HEK293T (cell line): ENCODE measurements at regions not wholly inside any gene's neighbourhood (a gene's known extent, or its start where the extent isn't known, plus 50 kb on each side); places are given as distances from the start of the nearest gene placed in this dataset.

Source experiments
- ARNT ChIP-seq: fragments of 450-650 bp; IDR thresholded peaks from 2 replicates; pipeline ENCODE4 v1.6.1; 2017; ENCODE audit warnings: mild to moderate bottlenecking
- BHLHE40 ChIP-seq: fragments of 450-650 bp; IDR thresholded peaks from 2 replicates; pipeline ENCODE4 v1.6.1; 2016; ENCODE audit warnings: mild to moderate bottlenecking, moderate library complexity, borderline replicate concordance
- ELF4 ChIP-seq: fragments of 450-650 bp; IDR thresholded peaks from 2 replicates; pipeline ENCODE4 v1.6.1; 2017; ENCODE audit warnings: antibody characterized with exemption
- FOXA1 ChIP-seq: fragments of 450-650 bp; IDR thresholded peaks from 2 replicates; pipeline ENCODE4 v1.6.1; 2016; ENCODE audit warnings: mild to moderate bottlenecking
- FOXM1 ChIP-seq: fragments of 450-650 bp; IDR thresholded peaks from 2 replicates; pipeline ENCODE4 v1.6.1; 2017; ENCODE audit warnings: mild to moderate bottlenecking, borderline replicate concordance
- LEF1 ChIP-seq: fragments of 450-650 bp; IDR thresholded peaks from 2 replicates; pipeline ENCODE4 v1.6.1; 2017; ENCODE audit warnings: mild to moderate bottlenecking, borderline replicate concordance
- NFRKB ChIP-seq: fragments of 450-650 bp; IDR thresholded peaks from 2 replicates; pipeline ENCODE4 v1.6.1; 2016; ENCODE audit warnings: mild to moderate bottlenecking, moderate library complexity
- SP1 ChIP-seq: fragments of 450-650 bp; IDR thresholded peaks from 2 replicates; pipeline ENCODE4 v1.6.1; 2017
- ZNF384 ChIP-seq: fragments of 450-650 bp; IDR thresholded peaks from 2 replicates; pipeline ENCODE4 v1.6.1; 2016

- TF ChIP-seq BHLHE40 (no peak), ELF4 (no peak), FOXA1 (no peak), NFRKB (no peak), LEF1 (no peak), SP1 (no peak), FOXM1 (no peak), ZNF384 (no peak), ARNT (no peak)
Observed at GRCh38 chr5:13214182-13214581, 730.3 kb downstream of the DNAH5 start.
